HepG2 (cell line): ENCODE measurements at regions not wholly inside any gene's neighbourhood (a gene's known extent, or its start where the extent isn't known, plus 50 kb on each side); places are given as distances from the start of the nearest gene placed in this dataset.

ENCODE experiments used
- ATAC-seq: fragments of 200-7000 bp; cut with Tn5 transposase; 3 replicates; pipeline ENCODE4 v1.9.1; 2020; ENCODE audit warnings: mild to moderate bottlenecking, moderate library complexity
- BruUV-seq: library from RNA; stranded (reverse); fragments of 400-500 nt; replicated peaks from 2 replicates; lab custom pipeline; 2021; lab: Mats Ljungman, UMichigan
- CTCF ChIA-PET: fragments of 300-600 bp; formaldehyde crosslinking; extraction: SDS; loops from one replicate; lab custom pipeline; 2021; ENCODE audit warnings: low total read pairs, inconsistent platforms, low intra/inter-chr PET ratio; lab: Yijun Ruan, JAX
- POLR2A ChIA-PET: fragments of 350-600 bp; sonication (Branson Sonifier 250); formaldehyde crosslinking; loops from one replicate; lab custom pipeline; 2020; ENCODE audit warnings: antibody characterized with exemption, inconsistent platforms; lab: Yijun Ruan, JAX
- DNase-seq: peaks from one replicate; pipeline ENCODE4 v3.0.0-alpha.2; 2015; ENCODE audit warnings: low spot score
- FAIRE-seq: peaks from 3 replicates; lab custom pipeline; 2011; peaks lifted over from hg19 to GRCh38; lab: Jason Lieb, UNC
- H2AFZ ChIP-seq: one replicate; pipeline ENCODE4 v1.6.1; 2011; ENCODE audit warnings: low read length, inconsistent platforms
- H3K27ac ChIP-seq: fragments of 300-600 bp; 3 replicates; pipeline ENCODE4 v1.8.0; 2011; ENCODE audit warnings: mixed run types, mild to moderate bottlenecking, mixed read lengths, low read length, inconsistent platforms; ENCODE audit not compliant: insufficient read depth; ENCODE audit errors: extremely low read length
- H3K27me3 ChIP-seq, 2 experiments: fragments of 200-600 bp in 1 of 2; 2 replicates in 1 of 2; 3 replicates in 1 of 2; pipeline versions ENCODE4 v1.6.0 to v1.8.0; 2011; ENCODE audit warnings: low read length in 2 of 2, mild to moderate bottlenecking in 2 of 2, moderate library complexity in 2 of 2, inconsistent platforms in 1 of 2; ENCODE audit not compliant: insufficient read depth in 2 of 2, control insufficient read depth in 1 of 2
- H3K36me3 ChIP-seq, 2 experiments: fragments of 200-600 bp in 1 of 2; replicated peaks in 1 of 2; 2 replicates in 1 of 2; 3 replicates in 1 of 2; pipeline versions ENCODE4 v1.5.1 to v1.8.0; 2011; ENCODE audit warnings: low read length in 2 of 2, inconsistent platforms in 1 of 2; ENCODE audit not compliant: insufficient read depth in 2 of 2, control insufficient read depth in 1 of 2
- H3K4me1 ChIP-seq: 2 replicates; pipeline ENCODE4 v1.5.1; 2012; ENCODE audit warnings: low read length, inconsistent platforms; ENCODE audit not compliant: insufficient read depth
- H3K4me2 ChIP-seq: 2 replicates; pipeline ENCODE4 v1.6.0; 2011; ENCODE audit warnings: low read depth, low read length, inconsistent platforms
- H3K4me3 ChIP-seq, 3 experiments: fragments of 200-600 bp in 1 of 3; sonication (generic), shearing (Covaris generic) in 1 of 3; replicated peaks in 1 of 3; 2 replicates each; pipeline ENCODE4 v1.5.1; 2011 to 2016; ENCODE audit warnings: low read length in 3 of 3, inconsistent platforms in 2 of 3, low read depth in 2 of 3, mild to moderate bottlenecking in 2 of 3, control low read depth in 1 of 3, mixed read lengths in 1 of 3; ENCODE audit not compliant: insufficient read depth in 1 of 3
- H3K79me2 ChIP-seq: one replicate; pipeline ENCODE4 v1.6.1; 2011; ENCODE audit warnings: low read length, inconsistent platforms; ENCODE audit not compliant: insufficient read depth
- H3K9ac ChIP-seq: 2 replicates; pipeline ENCODE4 v1.6.0; 2011; ENCODE audit warnings: mild to moderate bottlenecking, low read depth, low read length, inconsistent platforms; ENCODE audit not compliant: insufficient read depth
- H3K9me3 ChIP-seq: 2 replicates; pipeline ENCODE4 v1.5.1; 2012; ENCODE audit warnings: mild to moderate bottlenecking, low read length
- H4K20me1 ChIP-seq: 2 replicates; pipeline ENCODE4 v1.6.0; 2011; ENCODE audit warnings: inconsistent platforms, mild to moderate bottlenecking, low read length, moderate library complexity; ENCODE audit not compliant: insufficient read depth
- ARHGAP35 ChIP-seq: sonication (generic); formaldehyde crosslinking; IDR thresholded peaks from 2 replicates; pipeline ENCODE4 v1.9.0; 2022; ENCODE audit warnings: mild to moderate bottlenecking, inconsistent platforms, moderate library complexity, missing genetic modification reagents, borderline replicate concordance
- ERF ChIP-seq: IDR thresholded peaks from 2 replicates; pipeline ENCODE4 v1.6.1; 2018; ENCODE audit warnings: missing biosample characterization, missing genetic modification reagents
- MLLT10 ChIP-seq: sonication (generic); formaldehyde crosslinking; IDR thresholded peaks from 2 replicates; pipeline ENCODE4 v1.4.0; 2020; ENCODE audit warnings: missing genetic modification reagents
- POLR2AphosphoS5 ChIP-seq: IDR thresholded peaks from 2 replicates; pipeline ENCODE4 v1.6.1; 2012; ENCODE audit warnings: low read depth, low read length
- REL ChIP-seq: sonication (generic); formaldehyde crosslinking; conservative IDR thresholded peaks from 2 replicates; pipeline ENCODE4 v1.8.0; 2022; ENCODE audit warnings: mild to moderate bottlenecking, missing genetic modification reagents, moderate library complexity
- SYNCRIP ChIP-seq: fragments of 200-400 bp; formaldehyde crosslinking; IDR thresholded peaks from 2 replicates; pipeline ENCODE4 v1.6.1; 2018; ENCODE audit warnings: mild to moderate bottlenecking, low read depth, low read length; ENCODE audit not compliant: insufficient read depth
- TCF7L2 ChIP-seq: IDR thresholded peaks from 2 replicates; pipeline ENCODE4 v1.6.1; 2011; ENCODE audit warnings: mild to moderate bottlenecking, low read depth, low read length, moderate library complexity
- WIZ ChIP-seq: sonication (generic); formaldehyde crosslinking; IDR thresholded peaks from 2 replicates; pipeline ENCODE4 v1.5.1; 2020; ENCODE audit warnings: mild to moderate bottlenecking, missing genetic modification reagents
- ZNF160 ChIP-seq: sonication (generic); formaldehyde crosslinking; IDR thresholded peaks from 2 replicates; pipeline ENCODE4 v1.8.0; 2022; ENCODE audit warnings: mild to moderate bottlenecking, inconsistent platforms, missing genetic modification reagents
- ZNF782 ChIP-seq: sonication (generic); formaldehyde crosslinking; IDR thresholded peaks from 2 replicates; pipeline ENCODE4 v1.4.0; 2020; ENCODE audit warnings: missing genetic modification reagents, mild to moderate bottlenecking, borderline replicate concordance
- ZSCAN22 ChIP-seq: sonication (generic); formaldehyde crosslinking; IDR thresholded peaks from 2 replicates; pipeline ENCODE4 v1.4.0; 2020; ENCODE audit warnings: mild to moderate bottlenecking, missing genetic modification reagents
- WGBS: methylation state at CpG from one replicate; pipeline ENCODE4 v1.1.6; 2017; ENCODE audit warnings: low lambda C conversion rate; 5-methylcytosine and 5-hydroxymethylcytosine counted together
- in situ Hi-C: cut with HindIII; loops from 2 replicates; pipeline ENCODE4 v1.10.0; 2017; ENCODE audit warnings: low pct_unique_long_range_greater_than_20kb; ENCODE audit not compliant: extremely low pct_ligation_motif_present
- intact Hi-C: fragments of 100-400 bp; cut with micrococcal nuclease; formaldehyde crosslinking; loops from one replicate; pipeline ENCODE4 v1.10.0; 2022; ENCODE audit not compliant: unreplicated experiment
- TF ChIP-seq, protein P1 (sequence below): IDR thresholded peaks from 2 replicates; pipeline ENCODE4 v1.6.1; 2016; ENCODE audit warnings: missing biosample characterization, missing genetic modification reagents, low read depth
- TF ChIP-seq, protein P2 (sequence below): sonication (generic); formaldehyde crosslinking; IDR thresholded peaks from 2 replicates; pipeline ENCODE4 v1.5.0; 2020; ENCODE audit warnings: mild to moderate bottlenecking, low read depth, missing genetic modification reagents, borderline replicate concordance
- TF ChIP-seq, protein P3 (sequence below): sonication (generic); formaldehyde crosslinking; IDR thresholded peaks from 2 replicates; pipeline ENCODE4 v1.4.0; 2020; ENCODE audit warnings: missing genetic modification reagents
- TF ChIP-seq, protein P4 (sequence below): sonication (generic); formaldehyde crosslinking; IDR thresholded peaks from 2 replicates; pipeline ENCODE4 v1.5.0; 2020; ENCODE audit warnings: mild to moderate bottlenecking, missing genetic modification reagents

DNA sequence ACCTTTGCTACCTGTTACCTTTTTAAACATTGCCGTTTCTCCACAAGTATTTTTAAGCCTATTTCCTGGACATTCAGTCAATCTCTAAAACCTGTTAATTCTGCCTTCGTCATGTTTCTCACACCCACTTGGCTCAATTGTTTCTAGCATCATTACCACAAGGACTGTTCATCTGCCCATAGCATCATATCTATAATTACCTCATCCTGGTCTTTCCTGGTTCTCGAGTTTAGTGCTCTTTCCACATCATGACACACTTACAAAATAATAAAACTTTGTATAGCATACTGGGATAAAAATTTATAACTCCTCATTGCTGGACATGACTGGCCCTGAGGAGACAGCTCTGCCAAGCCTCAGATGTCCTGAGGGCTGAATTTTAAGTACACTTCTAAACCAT lies 104.8 kb downstream of the CYB561 start (continued):
- TF ChIP-seq, protein P1, sequence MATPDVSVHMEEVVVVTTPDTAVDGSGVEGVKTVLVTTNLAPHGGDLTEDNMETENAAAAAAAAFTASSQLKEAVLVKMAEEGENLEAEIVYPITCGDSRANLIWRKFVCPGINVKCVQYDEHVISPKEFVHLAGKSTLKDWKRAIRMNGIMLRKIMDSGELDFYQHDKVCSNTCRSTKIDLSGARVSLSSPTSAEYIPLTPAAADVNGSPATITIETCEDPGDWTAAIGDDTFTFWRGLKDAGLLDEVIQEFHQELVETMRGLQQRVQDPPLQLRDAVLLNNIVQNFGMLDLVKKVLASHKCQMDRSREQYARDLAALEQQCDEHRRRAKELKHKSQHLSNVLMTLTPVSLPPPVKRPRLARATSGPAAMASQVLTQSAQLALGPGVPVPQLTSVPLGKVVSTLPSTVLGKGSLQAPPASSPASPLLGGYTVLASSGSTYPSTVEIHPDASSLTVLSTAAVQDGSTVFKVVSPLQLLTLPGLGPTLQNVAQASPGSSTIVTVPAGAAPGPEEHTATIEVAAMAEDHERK (CRISPR knock-in tag) = no peak
- TF ChIP-seq WIZ (CRISPR knock-in tag) = no peak

DNA sequence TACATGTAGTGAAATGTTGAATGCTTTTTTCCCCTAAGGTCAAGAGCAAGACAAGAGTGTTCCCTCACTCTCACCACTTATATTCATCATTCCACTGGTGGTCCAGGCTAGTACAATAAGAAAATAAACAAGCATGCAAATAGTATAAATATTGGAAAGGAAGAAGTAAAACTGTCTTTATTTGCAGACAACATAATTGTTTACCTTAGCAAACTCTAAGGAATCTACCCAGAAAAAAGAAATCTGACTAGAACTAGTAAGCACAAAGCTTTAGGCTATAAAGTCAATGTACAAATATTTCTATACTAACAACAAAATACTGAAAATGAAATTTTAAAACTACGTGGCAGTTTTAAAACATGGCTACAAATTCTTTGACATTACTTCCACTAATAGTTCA lies 101.7 kb downstream of the CYB561 start:
- Histone ChIP-seq H3K4me3 (no peak overlapping the region), H3K9me3 (no peaks in the 10 kb centered on the region), H3K79me2 (no peaks in the 10 kb centered on the region), H4K20me1 (no peaks in the 10 kb centered on the region), H2AFZ (no peak overlapping the region), H3K27ac (no peak overlapping the region), H3K36me3 (no peaks in the 10 kb centered on the region), H3K4me1 (no peaks in the 10 kb centered on the region), H3K9ac (no peak overlapping the region), H3K4me2 (no peak overlapping the region), H3K27me3 (peaks cover 0 to 3% of the 10 kb centered on the region in 2 experiments; a peak in 1 of 5 replicates)
- no peak for ATAC-seq
- no peak for TF ChIP-seq TCF7L2
- TF ChIP-seq ZNF160 = no peak
- no peak for TF ChIP-seq ARHGAP35 (CRISPR knock-in tag)
- TF ChIP-seq, protein P2, sequence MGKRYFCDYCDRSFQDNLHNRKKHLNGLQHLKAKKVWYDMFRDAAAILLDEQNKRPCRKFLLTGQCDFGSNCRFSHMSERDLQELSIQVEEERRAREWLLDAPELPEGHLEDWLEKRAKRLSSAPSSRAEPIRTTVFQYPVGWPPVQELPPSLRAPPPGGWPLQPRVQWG (CRISPR knock-in tag) = no peak
- TF ChIP-seq, protein P3, sequence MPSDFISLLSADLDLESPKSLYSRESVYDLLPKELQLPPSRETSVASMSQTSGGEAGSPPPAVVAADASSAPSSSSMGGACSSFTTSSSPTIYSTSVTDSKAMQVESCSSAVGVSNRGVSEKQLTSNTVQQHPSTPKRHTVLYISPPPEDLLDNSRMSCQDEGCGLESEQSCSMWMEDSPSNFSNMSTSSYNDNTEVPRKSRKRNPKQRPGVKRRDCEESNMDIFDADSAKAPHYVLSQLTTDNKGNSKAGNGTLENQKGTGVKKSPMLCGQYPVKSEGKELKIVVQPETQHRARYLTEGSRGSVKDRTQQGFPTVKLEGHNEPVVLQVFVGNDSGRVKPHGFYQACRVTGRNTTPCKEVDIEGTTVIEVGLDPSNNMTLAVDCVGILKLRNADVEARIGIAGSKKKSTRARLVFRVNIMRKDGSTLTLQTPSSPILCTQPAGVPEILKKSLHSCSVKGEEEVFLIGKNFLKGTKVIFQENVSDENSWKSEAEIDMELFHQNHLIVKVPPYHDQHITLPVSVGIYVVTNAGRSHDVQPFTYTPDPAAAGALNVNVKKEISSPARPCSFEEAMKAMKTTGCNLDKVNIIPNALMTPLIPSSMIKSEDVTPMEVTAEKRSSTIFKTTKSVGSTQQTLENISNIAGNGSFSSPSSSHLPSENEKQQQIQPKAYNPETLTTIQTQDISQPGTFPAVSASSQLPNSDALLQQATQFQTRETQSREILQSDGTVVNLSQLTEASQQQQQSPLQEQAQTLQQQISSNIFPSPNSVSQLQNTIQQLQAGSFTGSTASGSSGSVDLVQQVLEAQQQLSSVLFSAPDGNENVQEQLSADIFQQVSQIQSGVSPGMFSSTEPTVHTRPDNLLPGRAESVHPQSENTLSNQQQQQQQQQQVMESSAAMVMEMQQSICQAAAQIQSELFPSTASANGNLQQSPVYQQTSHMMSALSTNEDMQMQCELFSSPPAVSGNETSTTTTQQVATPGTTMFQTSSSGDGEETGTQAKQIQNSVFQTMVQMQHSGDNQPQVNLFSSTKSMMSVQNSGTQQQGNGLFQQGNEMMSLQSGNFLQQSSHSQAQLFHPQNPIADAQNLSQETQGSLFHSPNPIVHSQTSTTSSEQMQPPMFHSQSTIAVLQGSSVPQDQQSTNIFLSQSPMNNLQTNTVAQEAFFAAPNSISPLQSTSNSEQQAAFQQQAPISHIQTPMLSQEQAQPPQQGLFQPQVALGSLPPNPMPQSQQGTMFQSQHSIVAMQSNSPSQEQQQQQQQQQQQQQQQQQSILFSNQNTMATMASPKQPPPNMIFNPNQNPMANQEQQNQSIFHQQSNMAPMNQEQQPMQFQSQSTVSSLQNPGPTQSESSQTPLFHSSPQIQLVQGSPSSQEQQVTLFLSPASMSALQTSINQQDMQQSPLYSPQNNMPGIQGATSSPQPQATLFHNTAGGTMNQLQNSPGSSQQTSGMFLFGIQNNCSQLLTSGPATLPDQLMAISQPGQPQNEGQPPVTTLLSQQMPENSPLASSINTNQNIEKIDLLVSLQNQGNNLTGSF = no peak
- no peak for TF ChIP-seq SYNCRIP
- TF ChIP-seq POLR2AphosphoS5 = no peak
- no peak for TF ChIP-seq MLLT10 (CRISPR knock-in tag)
- no peak for TF ChIP-seq ERF (CRISPR knock-in tag)
- TF ChIP-seq, protein P4, sequence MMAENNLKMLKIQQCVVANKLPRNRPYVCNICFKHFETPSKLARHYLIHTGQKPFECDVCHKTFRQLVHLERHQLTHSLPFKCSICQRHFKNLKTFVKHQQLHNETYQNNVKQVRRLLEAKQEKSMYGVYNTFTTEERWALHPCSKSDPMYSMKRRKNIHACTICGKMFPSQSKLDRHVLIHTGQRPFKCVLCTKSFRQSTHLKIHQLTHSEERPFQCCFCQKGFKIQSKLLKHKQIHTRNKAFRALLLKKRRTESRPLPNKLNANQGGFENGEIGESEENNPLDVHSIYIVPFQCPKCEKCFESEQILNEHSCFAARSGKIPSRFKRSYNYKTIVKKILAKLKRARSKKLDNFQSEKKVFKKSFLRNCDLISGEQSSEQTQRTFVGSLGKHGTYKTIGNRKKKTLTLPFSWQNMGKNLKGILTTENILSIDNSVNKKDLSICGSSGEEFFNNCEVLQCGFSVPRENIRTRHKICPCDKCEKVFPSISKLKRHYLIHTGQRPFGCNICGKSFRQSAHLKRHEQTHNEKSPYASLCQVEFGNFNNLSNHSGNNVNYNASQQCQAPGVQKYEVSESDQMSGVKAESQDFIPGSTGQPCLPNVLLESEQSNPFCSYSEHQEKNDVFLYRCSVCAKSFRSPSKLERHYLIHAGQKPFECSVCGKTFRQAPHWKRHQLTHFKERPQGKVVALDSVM (CRISPR knock-in tag) = no peak
- no peak for TF ChIP-seq ZSCAN22 (CRISPR knock-in tag)
- TF ChIP-seq ZNF782 (CRISPR knock-in tag) = no peak
- TF ChIP-seq REL = no peak
- FAIRE-seq = no peak
- no peak for DNase-seq
- WGBS = 0% methylated on average over 1 of the region's 1 CpG
- no TSS peak for BruUV-seq
- ChIA-PET POLR2A (no interaction called here), CTCF (no interaction called here)
- in situ Hi-C loops = no loop called here
- intact Hi-C loops = no loop called here
